ENCODE measurements at regions not wholly inside any gene's neighbourhood (a gene's known extent, or its start where the extent isn't known, plus 50 kb on each side); places are given as distances from the start of the nearest gene placed in this dataset.

DNA sequence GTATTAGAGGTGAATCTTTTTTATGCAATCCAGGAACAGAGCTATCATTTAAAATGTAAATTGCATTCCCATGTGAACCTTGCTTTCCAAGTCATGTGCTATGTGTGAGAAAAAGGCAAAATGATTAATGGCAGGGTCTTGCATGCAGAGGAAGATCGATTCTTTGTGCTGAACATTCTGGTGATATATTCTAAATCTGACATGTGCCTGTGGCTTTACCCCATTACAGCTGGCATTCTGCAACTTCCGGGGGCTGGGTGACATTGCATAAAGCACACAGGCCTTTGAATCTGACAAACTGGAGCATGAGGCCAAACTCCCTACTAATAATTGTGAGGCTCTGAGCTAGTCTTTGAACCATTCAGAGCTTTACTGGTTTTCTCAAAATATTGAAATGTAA lies 1449.7 kb downstream of the CDH8 start:
- H3K9me3 ChIP-seq, result peaks cover 0 to 4% (median 0%) of the 10 kb centered on the region in 4 donors
- no peak overlapping the region for H3K4me3 ChIP-seq
- TF ChIP-seq POLR2A (IDR thresholded peaks at IDR 0.05; ENCODE audit: low read depth) (no peak), POLR2AphosphoS5 (IDR thresholded peaks at IDR 0.05) (no peak), EP300 (IDR thresholded peaks at IDR 0.05) (no peak)
- TF ChIP-seq, protein P1, sequence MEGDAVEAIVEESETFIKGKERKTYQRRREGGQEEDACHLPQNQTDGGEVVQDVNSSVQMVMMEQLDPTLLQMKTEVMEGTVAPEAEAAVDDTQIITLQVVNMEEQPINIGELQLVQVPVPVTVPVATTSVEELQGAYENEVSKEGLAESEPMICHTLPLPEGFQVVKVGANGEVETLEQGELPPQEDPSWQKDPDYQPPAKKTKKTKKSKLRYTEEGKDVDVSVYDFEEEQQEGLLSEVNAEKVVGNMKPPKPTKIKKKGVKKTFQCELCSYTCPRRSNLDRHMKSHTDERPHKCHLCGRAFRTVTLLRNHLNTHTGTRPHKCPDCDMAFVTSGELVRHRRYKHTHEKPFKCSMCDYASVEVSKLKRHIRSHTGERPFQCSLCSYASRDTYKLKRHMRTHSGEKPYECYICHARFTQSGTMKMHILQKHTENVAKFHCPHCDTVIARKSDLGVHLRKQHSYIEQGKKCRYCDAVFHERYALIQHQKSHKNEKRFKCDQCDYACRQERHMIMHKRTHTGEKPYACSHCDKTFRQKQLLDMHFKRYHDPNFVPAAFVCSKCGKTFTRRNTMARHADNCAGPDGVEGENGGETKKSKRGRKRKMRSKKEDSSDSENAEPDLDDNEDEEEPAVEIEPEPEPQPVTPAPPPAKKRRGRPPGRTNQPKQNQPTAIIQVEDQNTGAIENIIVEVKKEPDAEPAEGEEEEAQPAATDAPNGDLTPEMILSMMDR (IDR thresholded peaks at IDR 0.05), result no peak
- WGBS, result 33% methylated on average over 1 of the region's 2 CpGs
- intact Hi-C loops (cut with DNase I), result no loop called here
- H3K36me3 ChIP-seq, result no peaks in the 10 kb centered on the region
- no peaks in the 10 kb centered on the region for H3K4me1 ChIP-seq
- H3K27me3 ChIP-seq, result no peaks in the 10 kb centered on the region
- no peak for DNase-seq (ENCODE audit: extremely low spot score)
- H3K27ac ChIP-seq (replicated peaks in 1 of 4), result no peak overlapping the region

DNA sequence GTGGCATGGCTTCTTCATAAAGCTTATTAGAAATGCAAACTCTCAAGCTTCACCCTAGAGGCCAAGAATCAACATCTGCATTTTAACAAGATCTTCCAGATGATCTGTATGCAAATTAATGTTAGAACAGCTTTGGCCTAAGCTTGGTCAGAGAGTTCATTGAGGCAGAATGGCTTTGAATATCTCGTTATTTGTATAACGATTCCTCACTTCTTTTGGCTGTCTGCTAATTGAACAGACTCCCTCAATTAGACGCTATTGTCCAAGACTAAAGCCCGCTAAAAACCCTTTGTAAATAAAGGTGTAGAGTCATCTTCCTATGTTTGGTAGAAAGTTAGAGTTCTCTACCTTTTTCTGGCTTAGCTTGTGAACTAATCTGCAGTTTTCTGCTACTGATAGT lies 1453.7 kb downstream of the CDH8 start:
- Histone ChIP-seq H3K4me1 (no peaks in the 10 kb centered on the region), H3K27ac (replicated peaks in 1 of 4) (no peak overlapping the region), H3K36me3 (no peaks in the 10 kb centered on the region), H3K27me3 (no peaks in the 10 kb centered on the region), H3K9me3 (no peaks in the 10 kb centered on the region), H3K4me3 (no peak overlapping the region)
- TF ChIP-seq POLR2A (IDR thresholded peaks at IDR 0.05; ENCODE audit: low read depth) (no peak), POLR2AphosphoS5 (IDR thresholded peaks at IDR 0.05) (no peak), EP300 (IDR thresholded peaks at IDR 0.05) (no peak)
- TF ChIP-seq, protein P1 (IDR thresholded peaks at IDR 0.05), result no peak
- WGBS, result 87% methylated on average over 4 of the region's 4 CpGs
- DNase-seq (ENCODE audit: extremely low spot score), result no peak
- intact Hi-C loops (cut with DNase I), result no loop called here

DNA sequence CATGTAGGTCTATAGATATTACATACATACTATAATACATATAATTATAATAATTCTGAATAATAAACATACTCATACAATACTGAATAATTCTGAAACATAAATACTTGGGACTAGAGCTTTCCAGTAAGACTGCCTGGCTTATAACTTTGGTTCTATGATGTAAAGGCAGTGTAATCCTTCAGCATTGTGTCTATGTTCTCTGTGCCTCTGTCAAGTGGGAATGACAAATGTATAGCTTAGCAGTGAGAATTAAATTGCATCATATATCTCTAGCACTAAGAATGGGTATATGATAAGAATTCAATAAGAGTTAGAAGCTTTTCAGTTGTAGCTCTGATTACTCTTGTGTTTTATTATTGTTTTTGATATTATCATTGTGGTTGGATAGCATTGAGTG lies 1469.3 kb downstream of the CDH8 start:
- Histone ChIP-seq H3K4me3 (no peak overlapping the region), H3K36me3 (no peaks in the 10 kb centered on the region), H3K4me1 (no peaks in the 10 kb centered on the region), H3K27ac (replicated peaks in 1 of 4) (no peak overlapping the region), H3K27me3 (no peaks in the 10 kb centered on the region), H3K9me3 (no peaks in the 10 kb centered on the region)
- no peak for DNase-seq (ENCODE audit: extremely low spot score)
- intact Hi-C loops (cut with DNase I), result no loop called here
- TF ChIP-seq POLR2A (IDR thresholded peaks at IDR 0.05; ENCODE audit: low read depth), result no peak
- TF ChIP-seq, protein P1 (IDR thresholded peaks at IDR 0.05), result no peak
- TF ChIP-seq EP300 (IDR thresholded peaks at IDR 0.05), result no peak
- no peak for TF ChIP-seq POLR2AphosphoS5 (IDR thresholded peaks at IDR 0.05)

DNA sequence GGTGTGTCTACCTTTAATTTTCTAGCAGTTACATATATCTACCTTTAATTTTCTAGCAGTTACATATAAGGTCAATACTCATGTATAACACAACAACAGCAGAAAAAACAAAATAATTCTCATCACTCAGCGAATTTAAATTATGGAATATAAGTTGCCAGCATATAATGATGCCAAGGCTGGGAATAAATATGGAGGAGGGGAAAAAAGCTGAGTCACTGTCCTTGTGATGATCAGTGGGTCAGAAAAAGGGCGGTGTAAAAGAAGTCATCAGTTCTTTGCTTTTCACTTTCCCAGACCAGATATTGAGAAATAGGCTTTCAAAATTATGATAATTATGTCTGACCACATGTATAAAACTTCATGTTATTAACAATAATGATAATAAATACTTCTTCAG lies 1471.7 kb downstream of the CDH8 start:
- WGBS, result 90% methylated on average over 2 of the region's 2 CpGs
- H3K27ac ChIP-seq (replicated peaks in 1 of 4), result no peak overlapping the region
- H3K9me3 ChIP-seq, result no peaks in the 10 kb centered on the region
- no peaks in the 10 kb centered on the region for H3K4me1 ChIP-seq
- intact Hi-C loops (cut with DNase I), result no loop called here
- no peak for DNase-seq (ENCODE audit: extremely low spot score)
- TF ChIP-seq EP300 (IDR thresholded peaks at IDR 0.05), result no peak
- TF ChIP-seq, protein P1 (IDR thresholded peaks at IDR 0.05), result no peak
- no peak for TF ChIP-seq POLR2A (IDR thresholded peaks at IDR 0.05; ENCODE audit: low read depth)
- no peak for TF ChIP-seq POLR2AphosphoS5 (IDR thresholded peaks at IDR 0.05)
- no peak overlapping the region for H3K4me3 ChIP-seq
- H3K36me3 ChIP-seq, result no peaks in the 10 kb centered on the region
- no peaks in the 10 kb centered on the region for H3K27me3 ChIP-seq

DNA sequence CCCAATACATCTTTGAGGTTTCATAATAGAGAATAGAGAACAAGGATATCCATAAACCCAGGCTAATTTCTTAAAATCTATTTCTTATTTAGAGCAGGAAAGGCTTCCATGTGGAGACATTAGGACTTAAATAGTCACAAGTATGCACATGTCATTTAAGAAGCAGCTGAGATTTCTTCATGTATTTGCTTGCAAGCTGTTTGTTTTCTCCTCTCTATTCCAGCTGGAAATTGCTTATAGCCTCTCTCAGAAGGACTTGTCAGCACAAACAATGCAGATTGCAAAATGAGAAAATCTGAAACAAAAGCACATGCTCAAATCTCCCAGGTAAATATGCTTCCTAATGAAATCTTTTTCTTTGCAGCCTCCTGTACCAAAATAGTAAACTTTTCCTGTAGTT lies 1473.1 kb downstream of the CDH8 start:
- Histone ChIP-seq H3K27me3 (no peaks in the 10 kb centered on the region), H3K4me3 (no peak overlapping the region), H3K36me3 (no peaks in the 10 kb centered on the region), H3K9me3 (no peaks in the 10 kb centered on the region), H3K4me1 (no peaks in the 10 kb centered on the region), H3K27ac (replicated peaks in 1 of 4) (no peak overlapping the region)
- DNase-seq (ENCODE audit: extremely low spot score), result no peak
- TF ChIP-seq EP300 (IDR thresholded peaks at IDR 0.05) (no peak), POLR2AphosphoS5 (IDR thresholded peaks at IDR 0.05) (no peak), POLR2A (IDR thresholded peaks at IDR 0.05; ENCODE audit: low read depth) (no peak)
- TF ChIP-seq, protein P1 (IDR thresholded peaks at IDR 0.05), result no peak
- intact Hi-C loops (cut with DNase I), result no loop called here
